A549 (cell line): ENCODE measurements at regions not wholly inside any gene's neighbourhood (a gene's known extent, or its start where the extent isn't known, plus 50 kb on each side); places are given as distances from the start of the nearest gene placed in this dataset.

Experiments used
- ATAC-seq, 2 experiments: fragments of 200-7000 bp in 1 of 2; fragments of >200 bp in 1 of 2; cut with Nextera tagmentation in 1 of 2; cut with Tn5 transposase in 1 of 2; 3 replicates each; pipeline versions ENCODE4 v1.8.0 to v1.9.1; 2018 to 2020; ENCODE audit warnings: mild to moderate bottlenecking in 1 of 2, moderate library complexity in 1 of 2
- CTCF ChIA-PET: fragments of 300-600 bp; sonication (Branson Sonifier 250); formaldehyde crosslinking; extraction: SDS; loops from one replicate; lab custom pipeline; 2021; ENCODE audit warnings: antibody characterized with exemption, inconsistent platforms; lab: Yijun Ruan, JAX
- POLR2A ChIA-PET: fragments of 350-600 bp; formaldehyde crosslinking; extraction: SDS; loops from one replicate; lab custom pipeline; 2021; ENCODE audit warnings: antibody characterized with exemption, inconsistent platforms; lab: Yijun Ruan, JAX
- DNase-seq, 2 experiments: peaks; one replicate each; pipeline versions ENCODE4 v3.0.0 to v3.0.0-alpha.2; 2011 to 2016; ENCODE audit warnings: low read depth in 1 of 2, low spot score in 1 of 2
- FAIRE-seq: peaks from 2 replicates; lab custom pipeline; 2011; peaks lifted over from hg19 to GRCh38; lab: Jason Lieb, UNC
- H3K27ac ChIP-seq, 2 experiments: fragments of >200 bp; sonication (Bioruptor Twin); formaldehyde crosslinking; 3 replicates each; pipeline ENCODE4 v1.5.1; 2016 to 2017
- H3K4me1 ChIP-seq: fragments of >200 bp; sonication (Bioruptor Twin); formaldehyde crosslinking; 3 replicates; pipeline ENCODE4 v1.6.1; 2016
- H3K4me2 ChIP-seq: fragments of >200 bp; sonication (Bioruptor Twin); formaldehyde crosslinking; 3 replicates; pipeline ENCODE4 v1.6.1; 2016
- H3K4me3 ChIP-seq: fragments of >200 bp; sonication (Bioruptor Twin); formaldehyde crosslinking; 3 replicates; pipeline ENCODE4 v1.5.1; 2016
- H3K9me3 ChIP-seq: fragments of >200 bp; sonication (Bioruptor Twin); formaldehyde crosslinking; 3 replicates; pipeline ENCODE4 v1.6.1; 2016
- BHLHE40 ChIP-seq: IDR thresholded peaks from 2 replicates; pipeline ENCODE4 v1.6.1; 2012; ENCODE audit warnings: low read depth, low read length, inconsistent platforms
- CBX2 ChIP-seq: fragments of 200-600 bp; sonication (generic); IDR thresholded peaks from 2 replicates; pipeline ENCODE4 v1.6.1; 2016; ENCODE audit warnings: low read depth, mild to moderate bottlenecking, borderline replicate concordance
- E2F6 ChIP-seq: IDR thresholded peaks from 2 replicates; pipeline ENCODE4 v1.6.1; 2012; ENCODE audit warnings: low read depth, borderline replicate concordance
- EHF ChIP-seq: fragments of 250-450 bp; sonication (Bioruptor Pico); IDR thresholded peaks from 2 replicates; pipeline ENCODE4 v1.5.0; 2020; ENCODE audit warnings: mild to moderate bottlenecking
- EP300 ChIP-seq, 2 experiments: fragments of >200 bp; sonication (Bioruptor Twin); formaldehyde crosslinking; IDR thresholded peaks; 2 replicates in 1 of 2; 3 replicates in 1 of 2; pipeline ENCODE4 v1.6.1; 2016 to 2017
- ESRRA ChIP-seq: fragments of 150-350 bp; IDR thresholded peaks from 2 replicates; pipeline ENCODE4 v1.6.1; 2014; ENCODE audit warnings: mild to moderate bottlenecking, low read length, borderline replicate concordance
- FOSL2 ChIP-seq, 2 experiments: fragments of 450-650 bp in 1 of 2; fragments of >200 bp in 1 of 2; sonication (Bioruptor Twin) in 1 of 2; formaldehyde crosslinking; IDR thresholded peaks; 2 replicates each; pipeline versions ENCODE4 v1.5.0 to v1.6.1; 2016 to 2020; ENCODE audit warnings: mild to moderate bottlenecking in 1 of 2, moderate library complexity in 1 of 2
- FOXS1 ChIP-seq: fragments of 250-450 bp; sonication (Bioruptor Pico); IDR thresholded peaks from 2 replicates; pipeline ENCODE4 v1.5.0; 2020; ENCODE audit warnings: mild to moderate bottlenecking, moderate library complexity
- GATA3 ChIP-seq: IDR thresholded peaks from 2 replicates; pipeline ENCODE4 v1.6.1; 2012; ENCODE audit warnings: borderline replicate concordance
- HES2 ChIP-seq: fragments of >200 bp; sonication (Bioruptor Twin); formaldehyde crosslinking; IDR thresholded peaks from 2 replicates; pipeline ENCODE4 v1.6.1; 2016
- HEYL ChIP-seq: fragments of 250-450 bp; sonication (Bioruptor Pico); IDR thresholded peaks from 2 replicates; pipeline ENCODE4 v1.8.0; 2021; ENCODE audit warnings: mild to moderate bottlenecking, moderate library complexity
- HOXB13 ChIP-seq: fragments of 250-450 bp; sonication (Bioruptor Pico); IDR thresholded peaks from 2 replicates; pipeline ENCODE4 v1.5.0; 2020; ENCODE audit warnings: low read depth, mild to moderate bottlenecking, moderate library complexity
- HOXB5 ChIP-seq: fragments of 250-450 bp; sonication (Bioruptor Pico); IDR thresholded peaks from 2 replicates; pipeline ENCODE4 v1.5.0; 2020; ENCODE audit warnings: mild to moderate bottlenecking, moderate library complexity
- KDM1A ChIP-seq: fragments of 200-600 bp; sonication (generic); IDR thresholded peaks from 2 replicates; pipeline ENCODE4 v1.6.1; 2016; ENCODE audit warnings: low read depth, mild to moderate bottlenecking
- KDM5A ChIP-seq: fragments of 200-600 bp; sonication (generic); IDR thresholded peaks from 2 replicates; pipeline ENCODE4 v1.6.1; 2016; ENCODE audit warnings: antibody characterized with exemption, mild to moderate bottlenecking
- MAFK ChIP-seq: fragments of 450-650 bp; IDR thresholded peaks from 2 replicates; pipeline ENCODE4 v1.6.1; 2014; ENCODE audit not compliant: partially characterized antibody
- MAZ ChIP-seq: fragments of 150-350 bp; IDR thresholded peaks from 2 replicates; pipeline ENCODE4 v1.6.1; 2014; ENCODE audit warnings: antibody characterized with exemption, low read depth, low read length, borderline replicate concordance
- MYC ChIP-seq: IDR thresholded peaks from 2 replicates; pipeline ENCODE4 v1.6.1; 2012; ENCODE audit warnings: mild to moderate bottlenecking, inconsistent platforms, low read length, improper control_type of control experiment, borderline replicate concordance
- NFE2L2 ChIP-seq: fragments of 150-350 bp; conservative IDR thresholded peaks from 2 replicates; pipeline ENCODE4 v1.6.1; 2014; ENCODE audit warnings: low read length
- NR3C1 ChIP-seq: fragments of >200 bp; sonication (Bioruptor Twin); formaldehyde crosslinking; IDR thresholded peaks from 3 replicates; pipeline ENCODE4 v1.6.1; 2017
- PHF8 ChIP-seq: fragments of 200-600 bp; sonication (generic); IDR thresholded peaks from 2 replicates; pipeline ENCODE4 v1.6.1; 2016; ENCODE audit warnings: low read depth, mild to moderate bottlenecking, antibody characterized with exemption, moderate library complexity, borderline replicate concordance
- POLR2AphosphoS2 ChIP-seq: conservative IDR thresholded peaks from 2 replicates; pipeline ENCODE4 v1.6.1; 2012; ENCODE audit warnings: low read length, improper control_type of control experiment, inconsistent platforms
- RAD21 ChIP-seq, 2 experiments: fragments of >200 bp in 1 of 2; sonication (Bioruptor Twin) in 1 of 2; formaldehyde crosslinking in 1 of 2; IDR thresholded peaks in 1 of 2; conservative IDR thresholded peaks in 1 of 2; 2 replicates in 1 of 2; 3 replicates in 1 of 2; pipeline ENCODE4 v1.6.1; 2012 to 2018; ENCODE audit warnings: inconsistent platforms in 1 of 2
- RNF2 ChIP-seq: fragments of 200-600 bp; sonication (generic); IDR thresholded peaks from 2 replicates; pipeline ENCODE4 v1.6.1; 2016; ENCODE audit warnings: low read depth, mild to moderate bottlenecking, antibody characterized with exemption, moderate library complexity, borderline replicate concordance
- SREBF2 ChIP-seq: fragments of 450-650 bp; IDR thresholded peaks from 2 replicates; pipeline ENCODE4 v1.6.1; 2014; ENCODE audit warnings: mild to moderate bottlenecking, moderate library complexity
- ZC3H11A ChIP-seq: fragments of 450-650 bp; IDR thresholded peaks from 2 replicates; pipeline ENCODE4 v1.6.1; 2014; ENCODE audit warnings: antibody characterized with exemption, mild to moderate bottlenecking
- ZFP36 ChIP-seq: fragments of 450-650 bp; IDR thresholded peaks from 2 replicates; pipeline ENCODE4 v1.6.1; 2014; ENCODE audit warnings: borderline replicate concordance; ENCODE audit not compliant: partially characterized antibody
- ZNF302 ChIP-seq: fragments of 250-450 bp; sonication (Bioruptor Pico); IDR thresholded peaks from 2 replicates; pipeline ENCODE4 v1.9.0; 2021; ENCODE audit warnings: inconsistent platforms, mild to moderate bottlenecking, moderate library complexity
- WGBS: methylation state at CpG from one replicate; pipeline ENCODE4 v1.1.6; 2017; ENCODE audit errors: missing lambda C conversion rate; 5-methylcytosine and 5-hydroxymethylcytosine counted together
- TF ChIP-seq, protein P1 (sequence below): fragments of >200 bp; sonication (Bioruptor Twin); formaldehyde crosslinking; IDR thresholded peaks from 3 replicates; pipeline ENCODE4 v1.6.1; 2016
- TF ChIP-seq, protein P2 (sequence below): IDR thresholded peaks from 2 replicates; pipeline ENCODE4 v1.6.1; 2012
- TF ChIP-seq, protein P3 (sequence below): fragments of >200 bp; sonication (Bioruptor Twin); formaldehyde crosslinking; IDR thresholded peaks from 3 replicates; pipeline ENCODE4 v1.5.1; 2016

GRCh38 chr3:28860307-28860706 is 420.6 kb upstream of the RBMS3 start (continued):
- TF ChIP-seq KDM5A = no peak

- no peak overlapping the region for H3K4me2 ChIP-seq
- POLR2A ChIA-PET = no interaction called here
Measured at GRCh38 chr3:28863186-28863585, 417.7 kb upstream of the RBMS3 start.

GRCh38 chr3:28867836-28868235 is 413.0 kb upstream of the RBMS3 start:
- no peak for TF ChIP-seq GATA3
- no peak for TF ChIP-seq EHF (CRISPR knock-in tag)
- no peak for TF ChIP-seq CBX2
- TF ChIP-seq HOXB5 = no peak
- no peak for TF ChIP-seq MAZ
- TF ChIP-seq KDM5A = no peak
- TF ChIP-seq HEYL (CRISPR knock-in tag) = no peak
- TF ChIP-seq, all 56 proteins: peak for 0
- Histone ChIP-seq H3K27ac (no peak overlapping the region), H3K4me1 (no peaks in the 10 kb centered on the region), H3K9me3 (no peaks in the 10 kb centered on the region), H3K4me2 (no peak overlapping the region), H3K4me3 (no peak overlapping the region)
- CTCF ChIA-PET = no interaction called here
- WGBS = 2% methylated on average over 2 of the region's 2 CpGs
- DNase-seq = no peak
- no peak for ATAC-seq
- POLR2A ChIA-PET = no interaction called here
- no peak for FAIRE-seq

More at GRCh38 chr3:28863186-28863585, 417.7 kb upstream of the RBMS3 start:
- Histone ChIP-seq H3K4me3 (no peak overlapping the region), H3K9me3 (no peaks in the 10 kb centered on the region), H3K4me1 (no peaks in the 10 kb centered on the region), H3K27ac (no peak overlapping the region)
- CTCF ChIA-PET = interaction anchor here (1.4 to 1.6 kb wide), 2 partner anchors 9 to 31 kb away, joined by 3 to 5 read pairs; no protein-coding TSS in a partner anchor
- DNase-seq (no peak), ATAC-seq (no peak), FAIRE-seq (no peak)
- WGBS = 92% methylated on average over 7 of the region's 7 CpGs
- TF ChIP-seq KDM1A = no peak
- TF ChIP-seq HES2 = no peak
- TF ChIP-seq, protein P1, sequence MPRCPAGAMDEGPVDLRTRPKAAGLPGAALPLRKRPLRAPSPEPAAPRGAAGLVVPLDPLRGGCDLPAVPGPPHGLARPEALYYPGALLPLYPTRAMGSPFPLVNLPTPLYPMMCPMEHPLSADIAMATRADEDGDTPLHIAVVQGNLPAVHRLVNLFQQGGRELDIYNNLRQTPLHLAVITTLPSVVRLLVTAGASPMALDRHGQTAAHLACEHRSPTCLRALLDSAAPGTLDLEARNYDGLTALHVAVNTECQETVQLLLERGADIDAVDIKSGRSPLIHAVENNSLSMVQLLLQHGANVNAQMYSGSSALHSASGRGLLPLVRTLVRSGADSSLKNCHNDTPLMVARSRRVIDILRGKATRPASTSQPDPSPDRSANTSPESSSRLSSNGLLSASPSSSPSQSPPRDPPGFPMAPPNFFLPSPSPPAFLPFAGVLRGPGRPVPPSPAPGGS = no peak
- no peak for TF ChIP-seq CBX2
- TF ChIP-seq HOXB5 = no peak
- TF ChIP-seq SREBF2 = no peak
- TF ChIP-seq MAFK = no peak
- TF ChIP-seq ESRRA = no peak
- TF ChIP-seq E2F6 = no peak
- no peak for TF ChIP-seq ZC3H11A
- no peak for TF ChIP-seq NFE2L2
- TF ChIP-seq FOSL2 (IDR thresholded peaks at IDR 0.05) = no peak
- no peak for TF ChIP-seq FOSL2 (CRISPR knock-in tag; IDR thresholded peaks at IDR 0.05)
- no peak for TF ChIP-seq MAZ

DNA sequence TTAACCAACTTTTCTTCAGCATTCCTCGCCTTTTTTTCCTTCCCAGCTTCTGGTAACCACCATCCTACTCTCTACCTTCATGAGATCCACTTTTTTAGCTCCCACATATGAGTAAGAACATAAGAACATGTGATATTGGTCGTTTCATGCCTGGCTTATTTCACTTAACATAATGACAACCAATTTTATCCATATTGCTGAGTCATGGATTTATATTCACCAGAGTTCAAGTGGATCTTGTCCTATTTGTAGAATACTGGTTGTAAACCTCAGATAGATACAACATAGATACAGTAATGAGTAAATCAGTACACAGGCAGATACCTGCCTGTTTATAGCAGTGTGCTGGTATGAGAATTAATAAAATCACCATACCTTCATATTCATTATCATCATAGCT is 412.0 kb upstream of the RBMS3 start:
- no peaks in the 10 kb centered on the region for H3K4me1 ChIP-seq
- FAIRE-seq (no peak), ATAC-seq (no peak), DNase-seq (no peak)
- H3K4me3 ChIP-seq = no peak overlapping the region
- H3K4me2 ChIP-seq = no peak overlapping the region
- CTCF ChIA-PET = no interaction called here
- no peak for TF ChIP-seq BHLHE40
- TF ChIP-seq POLR2AphosphoS2 = no peak
- no peak for TF ChIP-seq FOXS1 (CRISPR knock-in tag)
- TF ChIP-seq, protein P2, sequence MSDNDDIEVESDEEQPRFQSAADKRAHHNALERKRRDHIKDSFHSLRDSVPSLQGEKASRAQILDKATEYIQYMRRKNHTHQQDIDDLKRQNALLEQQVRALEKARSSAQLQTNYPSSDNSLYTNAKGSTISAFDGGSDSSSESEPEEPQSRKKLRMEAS = no peak
- no peak for TF ChIP-seq ZFP36
- no peak for TF ChIP-seq HOXB13 (CRISPR knock-in tag)
- no peak for TF ChIP-seq PHF8
- TF ChIP-seq, protein P3, sequence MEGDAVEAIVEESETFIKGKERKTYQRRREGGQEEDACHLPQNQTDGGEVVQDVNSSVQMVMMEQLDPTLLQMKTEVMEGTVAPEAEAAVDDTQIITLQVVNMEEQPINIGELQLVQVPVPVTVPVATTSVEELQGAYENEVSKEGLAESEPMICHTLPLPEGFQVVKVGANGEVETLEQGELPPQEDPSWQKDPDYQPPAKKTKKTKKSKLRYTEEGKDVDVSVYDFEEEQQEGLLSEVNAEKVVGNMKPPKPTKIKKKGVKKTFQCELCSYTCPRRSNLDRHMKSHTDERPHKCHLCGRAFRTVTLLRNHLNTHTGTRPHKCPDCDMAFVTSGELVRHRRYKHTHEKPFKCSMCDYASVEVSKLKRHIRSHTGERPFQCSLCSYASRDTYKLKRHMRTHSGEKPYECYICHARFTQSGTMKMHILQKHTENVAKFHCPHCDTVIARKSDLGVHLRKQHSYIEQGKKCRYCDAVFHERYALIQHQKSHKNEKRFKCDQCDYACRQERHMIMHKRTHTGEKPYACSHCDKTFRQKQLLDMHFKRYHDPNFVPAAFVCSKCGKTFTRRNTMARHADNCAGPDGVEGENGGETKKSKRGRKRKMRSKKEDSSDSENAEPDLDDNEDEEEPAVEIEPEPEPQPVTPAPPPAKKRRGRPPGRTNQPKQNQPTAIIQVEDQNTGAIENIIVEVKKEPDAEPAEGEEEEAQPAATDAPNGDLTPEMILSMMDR = no peak
- TF ChIP-seq RNF2 = no peak
- TF ChIP-seq EP300 (IDR thresholded peaks at IDR 0.05) = no peak
- TF ChIP-seq RAD21 (conservative IDR thresholded peaks at IDR 0.05 in 1 of 2, IDR thresholded peaks at IDR 0.05 in 1 of 2) = no peak
- no peak for TF ChIP-seq ZNF302 (CRISPR knock-in tag)
- TF ChIP-seq NFE2L2 = peak; percentile 83
- TF ChIP-seq MAFK = peak; percentile 97
- no peak for TF ChIP-seq MYC
- no peak for TF ChIP-seq NR3C1
- no peak for TF ChIP-seq EHF (CRISPR knock-in tag)
- 7% methylated on average over 2 of the region's 2 CpGs for WGBS
- H3K27ac ChIP-seq = no peak overlapping the region
- H3K9me3 ChIP-seq = no peaks in the 10 kb centered on the region
- POLR2A ChIA-PET = no interaction called here
